ENCODE measurements at regions not wholly inside any gene's neighbourhood (a gene's known extent, or its start where the extent isn't known, plus 50 kb on each side); places are given as distances from the start of the nearest gene placed in this dataset.

DNA sequence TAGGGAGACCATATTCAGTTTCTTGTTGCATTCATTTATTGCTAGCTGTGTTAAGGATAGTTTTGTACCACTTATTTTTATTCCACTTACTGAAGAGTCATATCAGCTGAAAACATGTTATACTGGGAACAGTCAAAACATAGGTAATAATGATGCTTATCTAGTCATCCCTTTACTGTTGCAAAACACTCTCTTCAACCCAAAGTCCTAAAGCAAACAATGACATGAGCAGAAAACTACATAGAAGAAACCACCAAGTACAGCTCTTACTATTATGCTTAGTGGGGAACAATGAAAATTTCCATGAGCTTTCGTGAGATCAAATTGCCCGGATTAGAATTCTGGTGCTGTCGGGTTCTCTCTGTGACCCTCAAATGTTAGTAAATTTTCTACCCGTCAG lies 681.4 kb downstream of the NR2F1-AS1 start:
- in situ Hi-C loops (cut with MboI; ENCODE audit: low pct_ligation_motif_present in 1 of 4, low pct_unique_long_range_greater_than_20kb in 1 of 4, low sequenced_read_pairs in 3 of 4): no loop called here
- no peak overlapping the region for H3K4me3 ChIP-seq
- H3K9me3 ChIP-seq: no peaks in the 10 kb centered on the region
- 75 to 83% methylated on average over 4 of the region's 4 CpGs for WGBS, 2 donors (ENCODE audit: low coverage in 1 of 2)
- intact Hi-C loops (cut with DNase I; ENCODE audit: low total_unique reads): no loop called here
- TF ChIP-seq POLR2AphosphoS5 (IDR thresholded peaks at IDR 0.05) (no peak), EP300 (IDR thresholded peaks at IDR 0.05; ENCODE audit: low read depth) (no peak), POLR2A (IDR thresholded peaks at IDR 0.05) (no peak)
- TF ChIP-seq, protein P1, sequence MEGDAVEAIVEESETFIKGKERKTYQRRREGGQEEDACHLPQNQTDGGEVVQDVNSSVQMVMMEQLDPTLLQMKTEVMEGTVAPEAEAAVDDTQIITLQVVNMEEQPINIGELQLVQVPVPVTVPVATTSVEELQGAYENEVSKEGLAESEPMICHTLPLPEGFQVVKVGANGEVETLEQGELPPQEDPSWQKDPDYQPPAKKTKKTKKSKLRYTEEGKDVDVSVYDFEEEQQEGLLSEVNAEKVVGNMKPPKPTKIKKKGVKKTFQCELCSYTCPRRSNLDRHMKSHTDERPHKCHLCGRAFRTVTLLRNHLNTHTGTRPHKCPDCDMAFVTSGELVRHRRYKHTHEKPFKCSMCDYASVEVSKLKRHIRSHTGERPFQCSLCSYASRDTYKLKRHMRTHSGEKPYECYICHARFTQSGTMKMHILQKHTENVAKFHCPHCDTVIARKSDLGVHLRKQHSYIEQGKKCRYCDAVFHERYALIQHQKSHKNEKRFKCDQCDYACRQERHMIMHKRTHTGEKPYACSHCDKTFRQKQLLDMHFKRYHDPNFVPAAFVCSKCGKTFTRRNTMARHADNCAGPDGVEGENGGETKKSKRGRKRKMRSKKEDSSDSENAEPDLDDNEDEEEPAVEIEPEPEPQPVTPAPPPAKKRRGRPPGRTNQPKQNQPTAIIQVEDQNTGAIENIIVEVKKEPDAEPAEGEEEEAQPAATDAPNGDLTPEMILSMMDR (IDR thresholded peaks at IDR 0.05): no peak
- H3K36me3 ChIP-seq: no peaks in the 10 kb centered on the region
- no peaks in the 10 kb centered on the region for H3K4me1 ChIP-seq
- no peak for DNase-seq
- no peaks in the 10 kb centered on the region for H3K27me3 ChIP-seq
- H3K27ac ChIP-seq: no peak overlapping the region

DNA sequence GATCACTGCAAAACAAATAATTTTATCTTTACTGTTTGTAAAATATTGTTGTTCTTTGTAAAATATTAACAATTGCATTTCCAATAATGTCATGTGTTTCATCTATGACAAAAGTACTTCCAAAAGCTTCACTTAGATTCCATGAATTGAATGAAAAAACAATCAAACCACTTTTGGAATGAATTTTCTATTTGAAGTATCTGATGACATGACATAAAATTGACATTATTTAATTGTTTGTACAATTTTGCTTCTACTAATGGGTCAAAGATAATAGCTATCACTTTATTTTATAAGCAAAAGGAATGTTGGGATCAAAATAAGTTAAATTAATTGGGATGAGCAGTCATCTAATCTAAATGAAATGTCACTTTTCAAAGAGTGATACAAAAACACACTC lies 684.3 kb downstream of the NR2F1-AS1 start:
- H3K9me3 ChIP-seq: no peaks in the 10 kb centered on the region
- H3K36me3 ChIP-seq: no peaks in the 10 kb centered on the region
- DNase-seq: no peak
- H3K4me1 ChIP-seq: no peaks in the 10 kb centered on the region
- H3K4me3 ChIP-seq: no peak overlapping the region
- intact Hi-C loops (cut with DNase I; ENCODE audit: low total_unique reads): no loop called here
- no peak overlapping the region for H3K27ac ChIP-seq
- no peak for TF ChIP-seq POLR2A (IDR thresholded peaks at IDR 0.05)
- TF ChIP-seq, protein P1 (IDR thresholded peaks at IDR 0.05): no peak
- TF ChIP-seq EP300 (IDR thresholded peaks at IDR 0.05; ENCODE audit: low read depth): no peak
- no peak for TF ChIP-seq POLR2AphosphoS5 (IDR thresholded peaks at IDR 0.05)
- H3K27me3 ChIP-seq: no peaks in the 10 kb centered on the region
- in situ Hi-C loops (cut with MboI; ENCODE audit: low pct_ligation_motif_present in 1 of 4, low pct_unique_long_range_greater_than_20kb in 1 of 4, low sequenced_read_pairs in 3 of 4): no loop called here

DNA sequence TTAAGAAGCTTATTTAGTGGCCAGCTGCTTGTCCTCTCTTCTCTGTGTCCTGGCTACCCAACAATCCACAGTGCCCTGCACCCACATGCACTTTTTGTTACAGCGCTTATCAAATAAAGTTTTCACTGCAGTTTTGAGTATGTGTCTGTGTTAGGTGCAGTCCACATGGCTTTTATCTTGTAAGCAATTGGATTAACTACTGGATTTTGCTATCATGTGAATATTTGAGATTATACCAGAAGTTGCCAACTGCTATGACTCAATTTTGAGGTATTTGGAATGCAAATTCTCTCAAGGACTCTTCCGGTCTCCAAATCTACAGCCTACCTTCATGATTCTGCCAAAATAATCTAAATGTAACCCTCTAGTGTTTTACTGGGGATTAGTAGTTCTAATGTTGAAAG lies 690.2 kb downstream of the NR2F1-AS1 start:
- no peak for DNase-seq
- in situ Hi-C loops (cut with MboI; ENCODE audit: low pct_ligation_motif_present in 1 of 4, low pct_unique_long_range_greater_than_20kb in 1 of 4, low sequenced_read_pairs in 3 of 4) (no loop called here), intact Hi-C loops (cut with DNase I; ENCODE audit: low total_unique reads) (no loop called here)
- TF ChIP-seq, protein P1 (IDR thresholded peaks at IDR 0.05): no peak
- no peak for TF ChIP-seq POLR2AphosphoS5 (IDR thresholded peaks at IDR 0.05)
- TF ChIP-seq EP300 (IDR thresholded peaks at IDR 0.05; ENCODE audit: low read depth): no peak
- TF ChIP-seq POLR2A (IDR thresholded peaks at IDR 0.05): no peak
- Histone ChIP-seq H3K27ac (no peak overlapping the region), H3K4me3 (no peak overlapping the region), H3K36me3 (no peaks in the 10 kb centered on the region), H3K27me3 (no peaks in the 10 kb centered on the region), H3K9me3 (no peaks in the 10 kb centered on the region), H3K4me1 (peaks cover 0 to 4% (median 0%) of the 10 kb centered on the region in 4 donors)
- 87 to 91% methylated on average over 1 to 2 of the region's 2 CpGs for WGBS, 2 donors (ENCODE audit: low coverage in 1 of 2)

DNA sequence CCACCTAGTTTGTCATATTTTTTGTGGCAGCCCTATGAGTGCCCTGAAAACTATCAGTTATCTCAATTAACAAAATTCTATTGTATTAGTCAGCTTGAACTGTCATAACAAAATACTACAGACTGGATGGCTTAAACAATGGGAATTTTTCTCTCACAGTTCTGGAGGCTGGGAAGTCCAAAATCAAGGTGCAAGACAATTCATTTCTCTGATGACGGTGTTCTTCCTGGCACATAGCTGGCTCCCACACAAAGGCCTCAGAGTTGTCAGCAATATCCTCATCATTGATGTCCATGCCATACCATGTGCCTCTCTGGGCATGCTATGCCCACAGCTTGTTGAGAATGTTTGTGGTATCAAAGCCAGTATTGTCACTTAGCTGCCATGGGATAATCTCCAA lies 691.9 kb downstream of the NR2F1-AS1 start:
- no peak for DNase-seq
- intact Hi-C loops (cut with DNase I; ENCODE audit: low total_unique reads): no loop called here
- Histone ChIP-seq H3K36me3 (no peaks in the 10 kb centered on the region), H3K4me3 (no peak overlapping the region), H3K9me3 (no peaks in the 10 kb centered on the region), H3K27ac (no peak overlapping the region), H3K27me3 (no peaks in the 10 kb centered on the region), H3K4me1 (peaks cover 0 to 4% (median 0%) of the 10 kb centered on the region in 4 donors)
- in situ Hi-C loops (cut with MboI; ENCODE audit: low pct_ligation_motif_present in 1 of 4, low pct_unique_long_range_greater_than_20kb in 1 of 4, low sequenced_read_pairs in 3 of 4): no loop called here
- no peak for TF ChIP-seq EP300 (IDR thresholded peaks at IDR 0.05; ENCODE audit: low read depth)
- no peak for TF ChIP-seq POLR2AphosphoS5 (IDR thresholded peaks at IDR 0.05)
- TF ChIP-seq, protein P1 (IDR thresholded peaks at IDR 0.05): no peak
- TF ChIP-seq POLR2A (IDR thresholded peaks at IDR 0.05): no peak
- WGBS, 2 donors (ENCODE audit: low coverage in 1 of 2): 83 to 100% methylated on average over 1 of the region's 1 CpG
